Central memory CD4-positive, alpha-beta T cell (primary cell): ENCODE measurements at regions not wholly inside any gene's neighbourhood (a gene's known extent, or its start where the extent isn't known, plus 50 kb on each side); places are given as distances from the start of the nearest gene placed in this dataset.
"Not testable (repeated sequence)": the region's sequence is repeated elsewhere in the genome, so short reads cannot be mapped to it uniquely, and the experiment has no call there.

ENCODE experiments used
- DNase-seq: peaks from one replicate; pipeline ENCODE4 v3.0.0; 2022

DNA sequence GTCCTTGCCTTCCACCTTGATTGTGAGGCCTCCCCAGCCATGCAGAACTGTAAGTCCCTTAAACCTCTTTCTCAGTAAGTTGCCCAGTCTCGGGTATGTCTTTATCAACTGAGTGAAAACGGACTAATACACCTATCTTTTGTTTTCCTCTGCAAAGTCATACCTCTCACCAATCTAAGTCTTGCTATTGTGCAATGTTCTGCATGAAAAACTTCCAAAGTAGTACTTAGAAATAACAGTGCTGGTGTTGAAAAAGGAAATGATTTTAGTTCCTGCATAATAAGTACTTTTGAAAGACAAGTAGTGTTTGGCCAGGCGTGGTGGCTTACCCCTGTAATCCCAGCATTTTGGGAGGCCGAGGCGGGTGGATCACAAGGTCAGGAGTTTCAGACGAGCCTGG, 573.5 kb downstream of the ANKRD50 start:
- no peak for DNase-seq

DNA sequence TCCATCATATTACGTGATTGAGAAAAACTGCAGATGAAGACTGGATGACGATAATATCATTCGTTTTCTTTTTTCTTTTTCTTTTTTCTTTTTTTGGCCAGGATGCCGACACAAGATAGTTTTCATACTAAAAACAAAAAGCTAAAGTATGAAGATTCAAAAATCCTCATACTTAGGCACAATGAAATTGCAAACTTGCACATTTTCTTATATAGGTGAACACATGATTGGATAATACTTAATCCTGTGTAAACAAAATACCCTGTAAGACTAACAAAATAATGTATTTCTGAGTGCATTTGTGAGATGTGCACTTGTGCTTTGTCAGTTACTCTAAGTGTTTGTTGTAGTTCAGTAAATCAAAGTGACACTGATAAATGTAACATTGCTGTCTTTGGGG, 568.9 kb downstream of the ANKRD50 start:
- no peak for DNase-seq

DNA sequence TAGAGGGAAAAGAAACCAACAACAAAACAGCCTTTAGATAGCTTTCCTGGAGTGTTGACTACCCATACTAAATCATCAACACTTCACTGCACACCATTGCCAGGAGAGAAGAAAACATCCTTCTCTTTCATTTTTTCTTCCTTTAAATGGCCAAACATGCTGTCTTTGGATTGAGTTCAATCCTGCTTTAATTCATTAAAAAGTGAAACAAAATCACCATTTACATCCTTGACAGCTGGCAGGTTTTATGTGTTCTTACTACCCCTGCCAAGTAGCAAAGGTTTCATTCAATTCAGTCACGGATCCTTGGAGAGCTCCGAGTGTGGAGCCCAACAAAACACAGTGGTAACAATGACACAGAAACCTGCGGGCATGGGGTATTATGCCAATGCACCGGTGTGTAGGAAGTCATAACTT, 568.3 kb downstream of the ANKRD50 start:
- DNase-seq = no peak

DNA sequence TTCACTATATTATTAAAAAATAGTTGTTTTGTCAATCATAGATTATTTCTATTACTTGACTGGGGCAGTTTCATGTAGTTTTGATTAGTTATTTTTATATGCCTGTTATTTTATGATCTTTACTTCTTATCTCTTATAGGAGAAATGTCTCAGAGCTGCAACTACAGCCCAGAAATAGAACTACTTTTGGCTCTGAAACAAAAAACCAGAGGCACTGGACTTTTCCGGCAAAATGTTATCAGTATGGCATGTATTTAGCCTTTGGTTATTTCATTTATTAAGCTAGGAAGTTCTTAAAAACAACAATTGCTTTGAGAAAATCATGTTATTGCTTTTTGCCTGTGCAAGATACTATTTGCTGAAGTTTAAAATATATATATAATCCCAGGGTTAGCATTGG, 566.5 kb downstream of the ANKRD50 start:
- DNase-seq = no peak

DNA sequence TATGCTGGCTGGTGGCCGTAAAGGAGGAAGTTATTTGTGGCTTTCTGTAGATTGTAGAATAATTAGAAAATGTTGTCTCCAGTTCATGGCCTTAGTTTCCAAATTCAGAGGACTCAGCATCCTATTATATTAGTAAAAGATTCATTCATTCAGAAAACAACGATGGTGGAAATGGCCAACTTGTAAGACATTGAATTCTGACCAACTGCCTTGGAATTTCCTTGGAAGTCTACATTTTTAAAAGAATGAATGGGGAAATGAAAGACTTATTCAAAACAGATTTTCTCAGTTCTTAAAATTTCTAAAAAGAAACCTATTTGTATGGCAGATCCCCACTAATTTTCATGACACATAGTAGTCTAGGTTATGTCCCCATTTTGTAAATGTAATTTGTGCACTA, 561.5 kb downstream of the ANKRD50 start:
- DNase-seq = no peak

DNA sequence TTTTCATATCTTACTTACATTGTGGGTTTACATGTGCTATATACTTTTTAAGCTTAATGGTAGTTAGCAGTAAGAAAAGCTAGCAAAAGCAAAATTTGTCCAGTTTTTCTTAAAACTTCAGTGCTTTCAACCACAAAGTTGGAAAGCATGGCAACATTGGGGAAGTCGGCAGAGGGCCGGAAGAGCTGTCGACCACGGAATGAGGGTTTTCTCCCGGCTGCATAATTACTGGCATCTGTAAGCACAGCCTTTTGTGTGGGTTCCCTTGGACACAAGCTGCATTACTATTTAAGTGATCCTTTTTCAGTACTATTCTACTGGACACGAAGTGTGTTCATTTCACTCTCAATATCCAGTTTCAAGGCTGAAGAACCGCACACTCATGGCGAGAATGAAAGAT, 560.4 kb downstream of the ANKRD50 start:
- no peak for DNase-seq

DNA sequence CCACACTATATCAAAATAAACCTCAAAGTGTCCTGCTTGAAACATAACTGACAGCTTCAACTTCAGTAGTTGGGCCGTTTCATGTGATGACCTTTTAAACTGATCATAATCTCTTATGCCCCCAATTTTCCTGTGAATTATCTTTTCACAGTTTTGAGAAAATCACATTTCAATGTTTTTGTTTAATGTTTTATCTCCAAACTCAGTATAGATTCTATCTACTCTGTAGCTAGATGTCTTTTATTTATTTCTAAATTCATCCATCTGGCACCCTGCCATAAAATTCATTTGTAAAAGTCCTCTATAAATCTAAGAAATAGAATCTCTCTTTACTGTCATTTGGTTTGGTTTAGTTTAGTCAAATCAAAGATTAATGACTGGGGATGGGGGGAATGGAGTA, 557.3 kb downstream of the ANKRD50 start:
- DNase-seq = no peak

DNA sequence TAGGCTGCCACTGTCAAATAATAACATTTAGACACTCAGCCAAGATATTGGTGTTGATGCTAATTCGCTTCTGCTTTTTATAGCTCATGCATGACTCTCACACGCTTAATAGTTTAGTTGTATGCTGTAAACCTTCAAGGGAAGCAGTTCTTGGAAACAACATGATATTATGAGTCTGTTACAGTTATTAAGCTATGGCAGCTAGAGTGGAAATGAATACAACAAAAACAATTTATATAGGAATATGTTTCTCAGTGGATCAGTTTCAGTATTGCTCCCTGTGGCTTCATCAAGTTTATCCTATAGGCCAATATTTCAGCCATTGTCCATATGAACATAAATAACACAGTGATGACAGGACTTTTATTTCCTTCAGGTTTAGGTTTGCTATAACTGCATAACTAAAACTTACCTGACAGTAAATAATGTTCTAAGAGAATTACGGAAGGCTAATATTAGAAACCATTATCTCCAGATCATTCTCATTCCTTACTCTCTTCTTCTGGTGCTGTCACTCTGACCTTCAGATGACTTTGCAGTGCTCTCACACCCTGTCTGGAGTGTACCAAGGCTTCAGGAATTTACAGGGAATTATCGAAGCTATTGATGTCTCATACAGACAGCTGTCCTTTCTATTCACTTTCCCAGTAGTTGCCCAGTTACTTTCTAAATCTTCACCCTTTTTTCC, 555.0 kb downstream of the ANKRD50 start:
- DNase-seq = no peak

DNA sequence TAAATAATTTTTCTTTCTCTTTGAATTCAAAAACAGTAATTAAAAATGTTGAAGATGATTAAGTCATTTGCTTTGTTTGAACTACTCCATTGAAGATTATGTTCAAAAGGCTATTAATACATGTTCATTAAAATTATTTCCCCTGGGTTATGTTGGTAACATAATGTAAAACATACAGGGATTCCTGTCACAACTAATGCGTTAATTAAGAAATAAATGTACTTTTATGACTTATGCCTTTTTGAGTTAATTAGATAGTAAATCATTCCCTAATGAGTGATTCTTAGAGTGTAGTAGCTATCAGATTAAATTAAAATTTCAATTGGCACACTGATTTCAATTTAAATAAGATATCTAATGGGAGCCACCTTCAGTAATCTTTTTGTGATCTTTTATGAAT, 549.1 kb downstream of the ANKRD50 start:
- DNase-seq = no peak

DNA sequence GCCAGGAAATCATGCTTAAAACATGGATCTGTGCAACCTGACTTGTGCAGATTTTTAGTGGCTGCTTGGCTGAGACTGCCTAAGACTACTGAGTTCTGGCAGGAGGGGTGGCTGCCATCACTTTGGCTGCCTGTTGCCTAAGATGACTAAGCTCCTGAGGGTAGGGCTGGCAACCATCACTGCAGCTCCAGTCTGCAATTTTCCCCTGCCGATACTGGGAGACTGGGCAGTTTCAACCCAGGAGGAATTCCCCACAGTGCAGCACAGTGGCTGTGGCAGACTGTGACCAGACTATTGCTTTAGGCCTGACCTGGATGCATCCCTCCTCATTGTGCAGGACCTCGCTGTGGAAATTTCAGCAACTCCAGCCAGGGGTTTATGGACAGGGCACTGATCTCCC, 544.9 kb downstream of the ANKRD50 start:
- no peak for DNase-seq

DNA sequence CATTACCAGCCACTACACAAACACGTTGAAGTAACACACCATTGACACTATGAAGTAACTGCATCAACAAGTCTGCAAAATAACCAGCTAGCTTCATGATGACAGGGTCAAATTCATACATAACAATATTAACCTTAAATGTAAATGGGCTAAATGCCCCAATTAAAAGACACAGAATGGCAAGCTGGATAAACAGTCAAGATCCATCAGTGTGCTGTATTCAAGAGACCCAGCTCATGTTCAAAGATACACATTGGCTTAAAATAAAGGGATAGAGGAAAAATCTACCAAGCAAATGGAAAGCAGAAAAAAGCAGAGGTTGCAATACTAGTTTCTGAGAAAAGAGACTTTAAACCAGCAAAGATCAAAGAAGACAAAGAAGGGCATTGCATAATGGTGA, 543.0 kb downstream of the ANKRD50 start:
- not testable (repeated sequence) for DNase-seq

DNA sequence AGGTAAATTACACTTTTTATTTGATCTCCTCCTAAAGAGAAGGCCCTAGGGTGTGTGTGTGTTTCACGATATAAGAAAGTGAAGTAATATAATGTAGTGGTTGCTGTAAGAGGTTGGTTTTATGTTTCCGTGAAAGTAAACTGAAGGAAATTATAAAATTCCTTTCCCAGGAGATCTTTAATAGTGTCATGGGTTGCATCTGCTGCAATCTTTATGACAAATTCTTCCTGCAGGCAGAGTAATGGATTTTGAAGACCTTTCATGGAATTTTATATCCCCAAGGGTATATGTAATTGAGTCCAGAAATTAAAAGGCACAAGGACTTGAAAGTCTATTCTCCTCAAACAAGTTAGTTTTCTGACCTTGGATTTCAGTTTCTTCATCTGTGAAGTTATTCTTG, 538.6 kb downstream of the ANKRD50 start:
- no peak for DNase-seq

DNA sequence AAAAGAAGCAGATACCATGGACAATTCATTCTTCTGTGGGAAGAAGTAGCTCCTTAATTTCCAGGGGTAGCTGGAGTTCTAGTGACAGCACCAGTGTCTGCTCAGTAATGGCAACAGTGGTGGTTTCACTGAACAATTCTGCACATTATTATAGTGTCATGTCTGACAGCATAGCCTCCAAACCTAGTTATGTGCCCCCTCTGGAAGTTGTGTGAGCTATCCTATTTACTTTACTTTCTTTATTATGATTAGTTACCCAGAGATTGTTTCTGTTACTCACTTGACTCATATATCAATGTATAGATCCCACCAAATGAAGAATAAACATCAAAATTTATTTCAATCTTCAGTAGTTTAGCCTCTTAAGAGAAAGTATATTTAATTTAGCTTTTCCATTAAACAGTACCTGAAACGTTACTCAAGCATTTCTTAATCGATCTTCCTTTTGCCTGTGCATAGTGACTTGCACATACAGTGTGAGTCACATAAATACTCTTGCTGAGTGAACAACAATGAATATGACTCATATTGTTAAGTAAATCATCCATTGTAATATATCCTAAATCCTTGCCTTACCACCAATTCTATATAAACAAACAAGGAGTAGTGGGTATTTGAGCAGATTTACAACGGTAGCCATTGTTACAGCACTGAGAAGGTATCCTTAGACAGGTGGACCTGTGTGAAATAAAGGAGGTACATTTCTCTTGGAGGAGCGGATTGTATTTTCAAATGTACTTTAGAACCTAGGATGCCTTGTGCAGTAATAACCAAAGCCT, 534.7 kb downstream of the ANKRD50 start:
- no peak for DNase-seq

DNA sequence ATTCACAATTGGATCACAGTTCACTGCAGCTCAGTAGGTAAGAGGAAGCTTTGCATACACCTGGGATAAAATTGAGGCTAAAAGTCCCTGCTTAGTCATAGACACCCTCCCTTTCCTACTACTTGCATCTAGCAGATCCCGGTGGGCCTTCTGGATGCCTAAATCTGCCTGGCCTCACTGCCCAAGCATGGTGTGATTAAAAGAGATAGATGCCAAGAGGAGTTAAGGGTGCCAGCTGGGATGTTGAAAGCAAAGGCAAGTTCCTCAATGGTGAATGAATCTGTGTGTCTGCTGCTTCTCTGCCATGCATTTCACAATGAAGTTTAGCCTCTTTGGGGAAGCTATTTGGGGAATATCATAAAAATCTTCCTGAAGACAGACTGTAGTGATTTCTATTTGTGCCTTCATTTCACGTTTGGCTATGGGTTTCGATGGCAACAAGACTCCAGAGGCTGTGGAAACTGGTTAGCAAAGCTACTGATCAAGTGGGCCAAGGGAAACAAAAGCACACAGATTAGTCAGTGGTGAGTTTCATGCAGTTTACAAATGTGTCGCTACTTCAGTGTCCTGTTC, 534.0 kb downstream of the ANKRD50 start:
- no peak for DNase-seq

DNA sequence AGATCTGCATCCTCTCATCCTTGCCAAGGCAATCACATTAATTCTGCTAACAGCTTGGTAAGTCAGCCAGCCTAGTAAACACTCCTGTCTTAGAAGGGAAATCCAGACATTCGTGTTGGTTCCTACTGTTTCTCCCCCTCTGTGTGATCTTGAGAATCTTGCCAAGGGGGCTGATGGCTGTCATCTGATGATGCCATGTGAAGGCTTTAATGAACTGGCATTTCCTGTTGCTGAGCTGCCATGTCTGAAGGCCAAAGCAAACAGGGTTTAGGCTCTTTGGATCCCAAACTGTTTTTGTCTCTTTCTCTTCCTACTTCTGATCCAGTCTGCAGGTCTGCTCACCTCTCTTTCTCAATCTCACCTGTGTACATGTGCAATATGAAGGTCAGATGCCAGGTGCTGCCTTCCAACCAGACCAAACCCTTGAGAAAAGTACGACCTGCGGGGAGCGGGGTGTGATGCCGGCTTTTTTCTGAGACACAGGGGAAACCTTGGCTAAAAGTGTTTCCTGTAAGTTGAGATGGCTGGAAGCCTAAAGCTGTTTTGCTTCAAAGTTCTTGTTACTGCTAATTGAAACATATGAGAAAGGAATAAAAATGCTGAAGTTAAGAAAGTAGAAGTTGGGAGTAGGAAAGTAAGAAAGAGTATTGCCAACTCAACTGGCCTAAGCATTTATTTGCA, 532.9 kb downstream of the ANKRD50 start:
- DNase-seq = no peak

DNA sequence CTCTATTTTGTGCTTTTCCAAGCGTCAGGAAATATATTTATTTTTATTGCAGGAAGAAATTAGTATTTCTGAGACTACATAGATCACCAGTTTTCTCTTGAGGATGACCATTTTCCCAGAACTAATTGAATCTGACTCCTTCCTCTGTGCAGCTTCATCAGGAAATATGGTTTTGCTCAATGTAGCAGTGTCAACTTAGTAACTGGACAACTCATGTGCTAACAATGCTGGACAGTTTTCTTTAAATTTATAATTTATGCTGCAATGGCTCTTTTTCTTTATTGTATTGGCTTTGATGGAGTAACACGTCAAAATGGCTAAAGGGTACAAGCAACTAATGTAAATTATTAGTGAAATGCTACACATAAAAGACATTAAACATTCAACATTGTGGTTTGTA, 531.5 kb downstream of the ANKRD50 start:
- no peak for DNase-seq

DNA sequence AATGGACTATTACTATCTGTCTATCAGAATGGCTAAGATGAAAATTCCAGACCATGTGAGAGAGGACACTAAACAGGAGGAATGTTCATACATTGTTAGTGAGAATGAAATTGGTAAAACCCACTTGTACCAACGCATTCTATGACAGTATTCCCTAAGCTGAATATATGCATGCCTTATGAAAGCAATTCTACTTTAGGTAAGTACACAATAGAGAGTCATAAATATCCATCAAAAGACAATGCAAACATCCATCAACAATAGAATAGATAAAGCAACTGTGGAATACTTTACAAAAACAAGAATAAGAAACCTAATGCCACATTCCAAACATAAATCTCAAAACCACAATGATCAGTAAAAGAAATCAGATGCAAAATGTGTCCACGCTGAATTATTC, 529.3 kb downstream of the ANKRD50 start:
- DNase-seq = no peak

DNA sequence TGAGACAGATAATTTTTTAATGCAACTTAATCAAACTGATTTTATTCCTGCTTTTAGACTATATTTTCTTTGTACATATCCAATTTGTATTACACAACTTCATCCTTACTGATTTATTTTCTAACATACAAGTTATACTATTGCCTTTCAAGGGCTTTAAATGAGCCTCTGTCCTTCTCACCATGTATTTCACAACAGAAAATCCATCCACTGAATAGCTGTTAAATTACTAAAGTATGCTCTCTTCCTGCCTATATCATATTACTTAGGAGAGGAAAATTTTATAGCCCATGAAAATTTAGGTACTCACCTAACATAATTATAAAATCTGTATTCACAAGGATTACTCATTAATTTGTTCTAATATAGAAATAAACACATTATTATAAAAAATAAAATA, 528.6 kb downstream of the ANKRD50 start:
- no peak for DNase-seq

DNA sequence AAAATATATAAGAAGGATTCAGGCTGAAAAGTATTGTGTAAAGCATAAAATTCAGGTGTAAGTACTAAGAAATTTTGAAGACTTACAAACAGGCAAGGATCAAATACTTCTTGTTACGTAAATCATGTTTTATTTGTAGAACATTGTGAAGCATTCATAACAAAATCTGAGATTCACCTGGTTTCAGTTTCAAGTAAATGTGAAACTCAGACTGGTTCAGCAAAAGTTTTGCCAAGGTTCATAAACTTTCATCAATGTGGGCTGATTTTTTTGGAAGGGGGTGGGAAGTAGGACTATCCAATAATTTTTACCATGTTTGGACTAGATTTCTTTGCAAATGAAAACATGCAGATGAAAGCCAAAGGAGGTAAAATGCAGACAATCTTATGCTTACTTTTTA, 527.7 kb downstream of the ANKRD50 start:
- no peak for DNase-seq

DNA sequence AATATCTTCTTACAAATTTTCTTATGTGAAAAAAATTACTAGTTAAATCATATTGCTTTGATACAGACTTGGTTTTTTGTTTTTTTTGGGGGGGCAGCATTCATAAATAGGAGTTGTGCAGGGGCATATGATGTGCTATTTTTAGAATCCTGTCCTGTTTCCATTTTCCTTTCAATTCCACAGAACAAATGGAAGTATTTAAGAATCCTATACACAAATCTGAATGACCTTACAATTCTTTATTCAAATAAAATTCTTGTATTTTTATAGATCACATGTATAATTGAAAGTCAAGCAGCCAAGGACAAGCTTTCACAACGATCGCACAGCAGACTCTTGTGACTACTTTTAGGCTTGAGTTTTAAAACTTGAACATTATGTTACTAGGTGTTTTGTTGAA, 523.9 kb downstream of the ANKRD50 start:
- DNase-seq = no peak

DNA sequence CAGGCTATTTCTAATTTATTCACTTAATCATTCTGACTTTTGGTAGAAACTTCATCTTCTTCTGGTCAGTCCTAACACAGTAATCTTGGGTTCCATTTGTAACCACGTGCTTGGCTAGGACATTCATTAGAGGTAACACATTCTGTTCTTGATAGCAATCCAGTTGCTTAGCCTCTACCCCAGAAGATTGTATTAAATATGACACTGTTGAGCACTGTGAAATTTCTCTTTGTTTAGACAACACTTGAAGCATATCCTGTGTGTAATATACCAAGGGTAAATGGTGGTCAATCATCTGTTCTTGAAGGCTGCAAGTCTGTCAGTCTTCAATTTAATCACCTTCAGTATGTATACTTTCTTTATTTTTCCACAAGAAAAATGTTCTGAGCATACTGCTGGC, 523.0 kb downstream of the ANKRD50 start:
- no peak for DNase-seq

DNA sequence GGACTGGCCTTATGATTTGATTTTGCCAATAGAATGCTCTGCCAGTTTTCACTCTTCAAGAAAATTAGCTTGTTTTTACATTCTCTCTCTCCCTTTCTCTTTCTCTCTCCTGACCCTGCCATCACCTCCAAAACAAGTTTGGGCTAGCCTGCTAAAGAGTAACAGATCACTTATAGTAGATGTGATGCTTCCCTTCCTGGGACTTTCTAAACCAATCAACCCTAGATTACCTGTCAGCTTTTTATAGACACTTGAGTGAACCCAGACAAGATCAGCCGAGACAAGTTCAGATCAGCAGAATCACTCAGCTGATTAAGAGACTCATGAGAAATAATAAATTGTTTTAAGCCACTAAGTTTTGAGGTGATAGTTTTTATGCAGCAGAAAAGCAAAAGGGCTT, 521.2 kb downstream of the ANKRD50 start:
- DNase-seq = no peak

DNA sequence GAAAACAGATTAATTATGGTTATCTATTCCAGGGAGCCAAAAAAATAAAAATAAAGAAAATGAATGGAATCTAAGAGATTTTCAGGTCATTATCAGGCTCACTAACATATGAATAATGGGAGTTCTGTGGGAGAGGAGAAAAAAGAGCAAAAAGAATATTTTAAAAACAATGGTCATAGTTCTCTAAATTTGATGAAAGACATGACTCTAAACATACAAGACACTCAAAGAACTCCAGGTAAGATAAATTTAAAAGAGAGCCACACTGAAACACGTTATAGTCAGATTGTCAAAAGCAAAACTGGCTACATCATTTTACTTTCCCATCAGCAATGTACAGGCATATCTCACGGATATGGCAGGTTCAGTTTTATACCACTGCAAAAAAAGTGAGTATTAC, 520.0 kb downstream of the ANKRD50 start:
- DNase-seq = no peak

DNA sequence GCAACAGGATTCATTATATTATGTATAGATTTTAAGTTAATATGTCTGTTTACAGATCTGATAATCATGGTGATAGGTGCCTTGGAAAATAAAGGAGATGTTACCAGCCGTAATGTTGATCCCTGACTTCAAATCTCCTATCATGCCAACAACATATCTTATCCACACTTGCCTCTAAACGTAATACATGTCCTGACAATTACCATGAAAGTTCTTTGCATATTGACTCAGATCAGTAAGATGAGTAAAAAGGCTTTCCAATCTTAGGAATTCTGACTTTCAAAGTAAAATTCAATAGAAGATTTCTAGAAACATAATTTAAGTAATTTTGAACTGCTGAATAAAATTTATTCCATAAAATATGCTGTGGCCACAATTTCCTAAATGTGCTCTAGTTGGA, 513.3 kb downstream of the ANKRD50 start:
- no peak for DNase-seq
